Osteocyte (in vitro differentiated cells): ENCODE measurements at regions not wholly inside any gene's neighbourhood (a gene's known extent, or its start where the extent isn't known, plus 50 kb on each side); places are given as distances from the start of the nearest gene placed in this dataset.
"Not testable (repeated sequence)": the region's sequence is repeated elsewhere in the genome, so short reads cannot be mapped to it uniquely, and the experiment has no call there.

Source experiments
- DNase-seq: peaks from one replicate; pipeline ENCODE4 v3.0.0; 2021; ENCODE audit warnings: mixed read lengths; ENCODE audit not compliant: unreplicated experiment; ENCODE audit errors: extremely low spot score
- H3K27ac Mint-ChIP-seq: one replicate; pipeline ENCODE4 v1.8.0; 2021; ENCODE audit warnings: mild to moderate bottlenecking, mixed read lengths; ENCODE audit not compliant: unreplicated experiment
- H3K27me3 Mint-ChIP-seq: one replicate; pipeline ENCODE4 v1.8.0; 2021; ENCODE audit warnings: mixed read lengths; ENCODE audit not compliant: unreplicated experiment
- H3K36me3 Mint-ChIP-seq: one replicate; pipeline ENCODE4 v1.8.0; 2021; ENCODE audit warnings: mixed read lengths; ENCODE audit not compliant: unreplicated experiment
- H3K4me1 Mint-ChIP-seq: one replicate; pipeline ENCODE4 v1.8.0; 2021; ENCODE audit warnings: mixed read lengths; ENCODE audit not compliant: unreplicated experiment
- H3K4me3 Mint-ChIP-seq: one replicate; pipeline ENCODE4 v1.8.0; 2021; ENCODE audit warnings: mild to moderate bottlenecking, moderate library complexity, mixed read lengths; ENCODE audit not compliant: unreplicated experiment
- H3K9me3 Mint-ChIP-seq: one replicate; pipeline ENCODE4 v1.8.0; 2021; ENCODE audit warnings: mixed read lengths; ENCODE audit not compliant: unreplicated experiment
- TF ChIP-seq, protein P1 (sequence below): fragments of 200-600 bp; sonication (generic); IDR thresholded peaks from 2 replicates; pipeline ENCODE4 v1.5.0; 2021; ENCODE audit warnings: antibody characterized with exemption, mild to moderate bottlenecking, moderate library complexity

DNA sequence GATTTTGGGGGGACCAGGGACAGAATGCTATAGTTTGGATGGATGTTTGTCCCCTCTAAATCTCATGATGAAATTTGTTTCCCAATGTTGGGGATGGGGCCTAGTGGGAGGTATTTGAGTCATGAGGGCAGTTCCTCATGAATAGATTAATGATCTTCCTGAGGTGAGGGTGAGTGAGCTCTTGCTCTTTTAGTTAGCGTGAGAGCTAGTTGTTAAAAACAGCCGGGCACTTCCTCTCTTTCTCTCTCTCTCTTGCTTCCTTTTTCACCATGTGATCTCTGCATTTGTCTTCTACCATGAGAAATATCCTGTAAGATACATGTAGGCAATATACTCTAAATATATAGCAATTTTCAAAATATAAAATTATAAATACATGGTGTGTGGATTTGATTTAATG is 290.8 kb upstream of the PCDH9 start:
- Mint-ChIP-seq H3K27ac (no peak overlapping the region), H3K4me3 (no peak overlapping the region), H3K4me1 (no peaks in the 10 kb centered on the region), H3K9me3 (peaks cover 10% of the 10 kb centered on the region), H3K36me3 (no peaks in the 10 kb centered on the region), H3K27me3 (no peaks in the 10 kb centered on the region)
- DNase-seq, result no peak
- TF ChIP-seq, protein P1, sequence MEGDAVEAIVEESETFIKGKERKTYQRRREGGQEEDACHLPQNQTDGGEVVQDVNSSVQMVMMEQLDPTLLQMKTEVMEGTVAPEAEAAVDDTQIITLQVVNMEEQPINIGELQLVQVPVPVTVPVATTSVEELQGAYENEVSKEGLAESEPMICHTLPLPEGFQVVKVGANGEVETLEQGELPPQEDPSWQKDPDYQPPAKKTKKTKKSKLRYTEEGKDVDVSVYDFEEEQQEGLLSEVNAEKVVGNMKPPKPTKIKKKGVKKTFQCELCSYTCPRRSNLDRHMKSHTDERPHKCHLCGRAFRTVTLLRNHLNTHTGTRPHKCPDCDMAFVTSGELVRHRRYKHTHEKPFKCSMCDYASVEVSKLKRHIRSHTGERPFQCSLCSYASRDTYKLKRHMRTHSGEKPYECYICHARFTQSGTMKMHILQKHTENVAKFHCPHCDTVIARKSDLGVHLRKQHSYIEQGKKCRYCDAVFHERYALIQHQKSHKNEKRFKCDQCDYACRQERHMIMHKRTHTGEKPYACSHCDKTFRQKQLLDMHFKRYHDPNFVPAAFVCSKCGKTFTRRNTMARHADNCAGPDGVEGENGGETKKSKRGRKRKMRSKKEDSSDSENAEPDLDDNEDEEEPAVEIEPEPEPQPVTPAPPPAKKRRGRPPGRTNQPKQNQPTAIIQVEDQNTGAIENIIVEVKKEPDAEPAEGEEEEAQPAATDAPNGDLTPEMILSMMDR, result no peak

DNA sequence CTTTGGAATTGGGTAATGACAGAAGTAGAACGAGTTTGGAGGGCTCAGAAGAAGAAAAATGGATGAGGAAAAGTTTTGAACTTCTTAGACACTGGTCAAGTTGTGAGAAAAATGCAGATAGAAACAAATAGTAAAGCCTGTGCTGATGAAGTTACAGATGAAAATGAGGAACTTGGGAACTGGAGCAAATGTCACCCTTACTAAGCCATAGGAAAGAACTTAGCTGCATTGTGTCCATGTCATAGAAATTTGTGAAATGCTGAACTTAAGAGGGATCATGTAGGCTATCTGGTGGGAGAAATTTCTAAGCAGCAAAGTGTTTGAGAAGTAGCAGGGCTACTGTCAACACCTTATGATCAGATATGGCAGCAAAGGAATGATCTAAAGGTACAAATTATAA is 289.2 kb upstream of the PCDH9 start:
- H3K4me3 Mint-ChIP-seq, result no peak overlapping the region
- peaks cover 5% of the 10 kb centered on the region for H3K9me3 Mint-ChIP-seq
- H3K36me3 Mint-ChIP-seq, result no peaks in the 10 kb centered on the region
- DNase-seq, result no peak
- TF ChIP-seq, protein P1, result no peak
- no peaks in the 10 kb centered on the region for H3K4me1 Mint-ChIP-seq
- no peaks in the 10 kb centered on the region for H3K27me3 Mint-ChIP-seq
- no peak overlapping the region for H3K27ac Mint-ChIP-seq

DNA sequence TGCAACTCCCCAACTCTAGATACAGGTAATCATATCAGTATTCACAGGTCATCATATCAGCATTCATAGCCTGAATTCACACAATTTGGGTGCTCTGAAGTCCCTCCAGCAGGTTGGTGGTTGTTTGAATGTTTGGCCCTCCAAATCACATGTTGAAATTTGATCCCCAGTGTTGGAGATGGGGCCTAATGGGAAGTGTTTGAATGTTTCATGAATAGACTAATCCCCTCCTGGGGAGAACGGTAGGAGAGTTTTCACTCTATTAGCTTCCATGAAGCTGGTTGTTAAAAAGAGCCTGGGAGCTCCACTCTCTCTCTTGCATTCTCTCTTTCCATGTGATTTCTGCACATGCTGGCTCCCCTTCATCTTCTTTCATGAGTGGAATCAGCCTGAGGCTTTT is 288.6 kb upstream of the PCDH9 start:
- TF ChIP-seq, protein P1, result no peak
- DNase-seq, result no peak
- H3K27ac Mint-ChIP-seq, result no peak overlapping the region
- no peaks in the 10 kb centered on the region for H3K4me1 Mint-ChIP-seq
- no peaks in the 10 kb centered on the region for H3K36me3 Mint-ChIP-seq
- no peaks in the 10 kb centered on the region for H3K27me3 Mint-ChIP-seq
- H3K4me3 Mint-ChIP-seq, result no peak overlapping the region
- no peaks in the 10 kb centered on the region for H3K9me3 Mint-ChIP-seq

DNA sequence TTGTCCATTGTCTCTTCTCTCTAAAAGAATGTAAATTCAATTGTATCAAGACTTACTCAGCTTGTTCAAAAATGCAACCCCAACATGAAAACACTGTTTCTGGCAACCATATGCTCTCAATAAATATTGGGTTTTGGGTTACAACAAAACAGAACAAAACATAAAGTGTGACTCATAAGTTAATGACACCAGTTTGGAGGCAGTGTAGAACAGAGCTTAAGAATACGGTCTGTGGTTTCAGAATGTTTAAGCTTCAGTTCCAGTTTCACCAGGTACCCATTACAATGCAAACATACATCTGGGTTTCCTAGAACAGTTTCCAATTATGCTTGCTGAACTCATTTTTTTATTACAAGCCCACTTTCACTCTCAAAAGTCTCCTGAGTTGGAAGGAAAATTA is 285.8 kb upstream of the PCDH9 start:
- DNase-seq, result no peak
- Mint-ChIP-seq H3K27me3 (no peaks in the 10 kb centered on the region), H3K36me3 (no peaks in the 10 kb centered on the region), H3K9me3 (no peaks in the 10 kb centered on the region), H3K27ac (no peak overlapping the region), H3K4me3 (no peak overlapping the region), H3K4me1 (no peaks in the 10 kb centered on the region)
- TF ChIP-seq, protein P1, result no peak

DNA sequence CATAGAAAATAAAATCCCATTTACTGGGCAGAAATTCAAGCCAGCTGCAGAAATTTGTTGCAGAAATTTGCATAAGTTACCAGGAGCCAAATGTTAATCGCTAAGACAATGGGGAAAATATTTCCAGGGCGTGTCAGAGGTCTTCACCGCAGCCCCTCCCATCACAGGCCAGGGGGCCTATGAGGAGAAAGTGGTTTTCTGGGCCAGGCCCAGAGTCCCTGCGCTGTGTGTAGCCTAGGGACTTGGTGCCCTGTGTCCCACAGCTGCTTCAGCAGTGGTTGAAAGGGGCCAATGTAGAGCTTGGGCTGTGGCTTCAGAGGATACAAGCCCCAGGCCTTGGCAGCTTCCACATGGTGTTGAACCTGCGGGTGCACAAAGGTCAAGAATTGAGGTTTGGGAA is 278.9 kb upstream of the PCDH9 start:
- Mint-ChIP-seq H3K27me3 (no peaks in the 10 kb centered on the region), H3K9me3 (no peaks in the 10 kb centered on the region), H3K36me3 (no peaks in the 10 kb centered on the region), H3K27ac (no peak overlapping the region), H3K4me1 (no peaks in the 10 kb centered on the region), H3K4me3 (no peak overlapping the region)
- TF ChIP-seq, protein P1, result no peak
- no peak for DNase-seq

DNA sequence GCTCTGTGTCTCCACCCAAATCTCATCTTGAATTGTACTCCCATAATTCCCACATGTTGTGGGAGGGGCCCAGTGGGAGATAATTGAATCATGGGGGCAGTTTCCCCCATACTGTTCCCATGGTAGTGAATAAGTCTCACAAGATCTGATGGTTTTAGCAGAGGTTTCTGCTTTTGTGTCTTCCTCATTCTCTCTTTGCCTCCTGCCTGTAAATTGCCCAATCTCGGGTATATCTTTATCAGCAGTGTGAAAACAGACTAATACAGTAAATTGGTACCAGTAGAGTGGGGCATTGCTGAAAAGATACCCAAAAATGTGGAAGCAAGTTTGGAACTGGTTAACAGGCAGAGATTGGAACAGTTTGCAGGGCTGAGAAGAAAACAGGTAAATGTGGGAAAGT is 278.1 kb upstream of the PCDH9 start:
- not testable (repeated sequence) for H3K27me3 Mint-ChIP-seq, DNase-seq, H3K4me3 Mint-ChIP-seq, H3K36me3 Mint-ChIP-seq, H3K27ac Mint-ChIP-seq, H3K4me1 Mint-ChIP-seq, H3K9me3 Mint-ChIP-seq
